Activated naive CD8-positive, alpha-beta T cell treated with anti-CD3 and anti-CD28 coated beads, Interleukin-2, amount 50 U/mL, for 24 hours (primary cell): ENCODE measurements at regions not wholly inside any gene's neighbourhood (a gene's known extent, or its start where the extent isn't known, plus 50 kb on each side); places are given as distances from the start of the nearest gene placed in this dataset.

Experiments used
- ATAC-seq: fragments of 150-1000 bp; cut with Tn5 transposase; one replicate; pipeline ENCODE4 v1.10.0; 2021
- DNase-seq: peaks from one replicate; pipeline ENCODE4 v3.0.0; 2021
- H3K27ac Mint-ChIP-seq: one replicate; pipeline ENCODE4 v1.8.0; 2021; ENCODE audit warnings: mild to moderate bottlenecking, mixed read lengths
- H3K27me3 Mint-ChIP-seq: one replicate; pipeline ENCODE4 v1.8.0; 2021; ENCODE audit warnings: mixed read lengths
- H3K36me3 Mint-ChIP-seq: one replicate; pipeline ENCODE4 v1.8.0; 2021; ENCODE audit warnings: low read depth, mixed read lengths
- H3K4me1 Mint-ChIP-seq: one replicate; pipeline ENCODE4 v1.8.0; 2021; ENCODE audit warnings: mixed read lengths
- H3K4me3 Mint-ChIP-seq: one replicate; pipeline ENCODE4 v1.8.0; 2021; ENCODE audit warnings: mild to moderate bottlenecking, moderate library complexity, mixed read lengths
- H3K9me3 Mint-ChIP-seq: one replicate; pipeline ENCODE4 v1.8.0; 2021; ENCODE audit warnings: mixed read lengths

DNA sequence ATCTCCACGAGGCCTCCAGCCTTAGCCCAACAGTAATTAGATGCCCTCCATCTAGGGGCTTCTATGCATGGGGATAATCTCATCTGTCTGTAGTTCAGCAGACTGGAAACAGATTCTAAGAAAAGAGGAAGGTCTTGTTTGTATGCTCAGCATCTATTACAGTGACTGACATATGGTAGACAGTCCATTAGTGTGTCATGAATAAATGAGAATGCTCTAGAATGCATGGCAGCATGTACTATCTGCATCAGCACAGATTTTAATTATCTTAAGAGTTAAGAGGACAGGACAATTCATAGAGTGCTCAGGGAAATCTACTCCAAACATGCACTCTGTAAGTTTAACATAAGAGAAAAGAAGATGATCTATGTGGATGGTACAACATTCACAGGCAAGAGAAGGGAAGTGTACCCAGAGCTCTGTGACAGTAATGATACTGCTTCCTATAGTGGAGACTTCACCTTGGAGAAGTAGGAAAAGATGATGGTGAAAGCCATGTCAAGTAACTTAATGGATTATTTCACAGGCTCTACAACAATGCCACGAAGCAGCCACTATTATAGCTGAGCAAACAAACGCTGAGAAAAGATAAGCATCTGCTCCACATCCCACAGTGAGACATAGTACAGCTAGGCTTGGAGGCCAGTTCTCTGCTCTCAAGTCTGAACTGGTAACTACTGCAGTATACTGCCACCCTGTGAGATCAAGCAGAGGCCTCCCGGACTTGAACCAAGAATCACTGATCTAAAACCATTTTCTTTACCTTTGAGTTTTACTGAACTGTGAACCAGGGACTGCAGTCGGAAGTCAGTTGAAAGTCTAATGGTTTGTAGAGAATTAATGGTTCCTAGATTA is 309.2 kb upstream of the SPTLC3 start:
- DNase-seq (no peak), ATAC-seq (no peak)
- Mint-ChIP-seq H3K27me3 (no peaks in the 10 kb centered on the region), H3K27ac (no peak overlapping the region), H3K9me3 (no peaks in the 10 kb centered on the region), H3K36me3 (no peaks in the 10 kb centered on the region), H3K4me3 (no peak overlapping the region), H3K4me1 (no peaks in the 10 kb centered on the region)

DNA sequence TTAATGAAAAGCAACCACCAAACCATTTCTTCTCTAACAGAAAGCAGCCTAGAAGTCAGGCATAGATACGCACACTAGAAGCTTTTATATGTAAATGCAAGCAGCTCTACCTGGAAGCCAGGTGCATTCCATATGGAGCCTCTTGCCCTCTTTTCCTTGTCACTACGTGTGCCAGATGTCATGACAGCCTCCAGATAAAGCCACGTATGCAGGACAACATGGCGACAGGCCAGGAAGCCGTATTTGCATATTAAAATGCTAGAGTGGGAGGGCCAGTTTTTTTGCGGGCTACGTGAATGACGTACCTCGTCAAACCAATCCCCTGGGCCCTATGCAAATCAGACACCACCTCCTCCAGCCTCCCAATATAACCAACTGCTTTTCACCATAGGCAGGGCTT is 308.1 kb upstream of the SPTLC3 start:
- Mint-ChIP-seq H3K4me1 (no peaks in the 10 kb centered on the region), H3K36me3 (no peaks in the 10 kb centered on the region), H3K27ac (no peak overlapping the region), H3K27me3 (no peaks in the 10 kb centered on the region), H3K4me3 (no peak overlapping the region), H3K9me3 (no peaks in the 10 kb centered on the region)
- ATAC-seq (no peak), DNase-seq (no peak)

DNA sequence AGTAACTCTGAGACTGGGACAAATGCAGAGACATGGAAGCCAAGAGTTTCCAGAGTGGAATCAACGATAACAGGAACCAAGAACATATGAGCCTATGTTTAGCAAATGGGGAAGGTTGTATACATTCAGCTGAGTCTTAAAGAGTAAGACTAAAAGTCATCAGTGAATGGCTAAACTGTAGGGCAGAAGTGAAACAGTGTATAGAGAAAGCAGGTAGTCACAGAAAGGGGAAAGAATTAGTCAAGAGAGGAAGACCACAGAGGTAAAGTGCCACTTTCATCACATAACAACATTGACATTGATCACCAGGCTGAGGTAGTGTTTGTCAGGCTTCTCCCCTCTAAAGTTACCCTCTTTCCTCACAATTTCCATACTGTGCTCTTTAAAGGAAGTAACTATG is 306.5 kb upstream of the SPTLC3 start:
- ATAC-seq: no peak
- H3K4me3 Mint-ChIP-seq: no peak overlapping the region
- no peak overlapping the region for H3K27ac Mint-ChIP-seq

DNA sequence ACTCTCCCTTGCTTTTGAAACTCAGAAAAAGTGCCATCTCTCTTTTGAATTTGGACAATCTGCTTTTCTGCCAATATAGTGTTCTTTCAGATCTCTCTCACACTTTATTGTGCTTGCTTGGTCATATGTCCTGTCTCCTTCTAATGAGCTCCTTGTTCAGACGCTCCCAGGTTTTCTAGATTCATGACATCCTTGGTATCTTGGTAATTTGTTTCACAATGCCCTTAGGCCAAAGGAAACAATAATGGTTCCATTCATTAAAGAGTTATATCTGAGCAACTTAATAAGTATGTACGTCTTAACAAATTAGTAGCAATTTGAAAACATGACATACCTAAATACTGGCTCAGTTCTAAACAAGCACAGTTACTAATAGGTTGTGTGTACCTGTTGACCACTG is 293.4 kb upstream of the SPTLC3 start:
- Mint-ChIP-seq H3K36me3 (no peaks in the 10 kb centered on the region), H3K4me3 (no peak overlapping the region), H3K9me3 (peaks cover 7% of the 10 kb centered on the region), H3K27me3 (no peaks in the 10 kb centered on the region), H3K27ac (no peak overlapping the region), H3K4me1 (no peaks in the 10 kb centered on the region)
- ATAC-seq (no peak), DNase-seq (no peak)

More for the DNA sequence above, 306.5 kb upstream of the SPTLC3 start:
- Mint-ChIP-seq H3K4me1 (no peaks in the 10 kb centered on the region), H3K36me3 (no peaks in the 10 kb centered on the region), H3K27me3 (no peaks in the 10 kb centered on the region), H3K9me3 (no peaks in the 10 kb centered on the region)
- no peak for DNase-seq

DNA sequence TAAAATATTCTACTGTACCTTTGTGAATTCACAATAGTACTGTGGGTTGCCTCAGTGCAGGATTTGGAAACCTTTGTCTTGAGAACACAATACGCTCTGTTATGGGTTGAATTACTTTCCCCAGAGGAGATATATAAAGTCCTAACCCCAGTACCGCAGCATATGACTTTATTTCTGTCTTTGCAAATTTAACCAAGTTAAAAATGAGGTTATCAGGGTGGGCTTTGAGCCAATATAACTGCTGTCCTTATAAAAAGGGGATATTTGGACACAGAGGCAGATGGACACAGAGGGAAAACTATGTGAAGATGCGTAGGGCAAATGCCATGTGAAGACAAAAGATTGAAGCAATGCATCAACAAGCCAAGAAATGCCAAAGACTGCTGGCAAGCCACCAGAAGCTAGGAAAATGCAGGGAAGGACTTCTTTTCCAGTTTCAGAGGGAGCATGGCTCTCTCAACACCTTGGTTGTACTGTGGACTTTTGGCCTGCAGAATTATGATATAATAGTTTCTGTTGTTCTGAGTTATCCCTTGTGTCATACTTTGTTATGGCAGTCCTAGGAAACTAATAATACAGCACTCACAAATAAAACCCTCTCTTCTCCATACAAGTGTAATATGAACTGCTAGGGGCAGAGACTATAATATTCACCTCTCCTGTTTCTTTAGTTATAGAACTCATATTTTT is 292.6 kb upstream of the SPTLC3 start:
- Mint-ChIP-seq H3K36me3 (no peaks in the 10 kb centered on the region), H3K4me1 (no peaks in the 10 kb centered on the region), H3K4me3 (no peak overlapping the region), H3K27ac (no peak overlapping the region), H3K9me3 (peaks cover 7% of the 10 kb centered on the region), H3K27me3 (no peaks in the 10 kb centered on the region)
- ATAC-seq (no peak), DNase-seq (no peak)

DNA sequence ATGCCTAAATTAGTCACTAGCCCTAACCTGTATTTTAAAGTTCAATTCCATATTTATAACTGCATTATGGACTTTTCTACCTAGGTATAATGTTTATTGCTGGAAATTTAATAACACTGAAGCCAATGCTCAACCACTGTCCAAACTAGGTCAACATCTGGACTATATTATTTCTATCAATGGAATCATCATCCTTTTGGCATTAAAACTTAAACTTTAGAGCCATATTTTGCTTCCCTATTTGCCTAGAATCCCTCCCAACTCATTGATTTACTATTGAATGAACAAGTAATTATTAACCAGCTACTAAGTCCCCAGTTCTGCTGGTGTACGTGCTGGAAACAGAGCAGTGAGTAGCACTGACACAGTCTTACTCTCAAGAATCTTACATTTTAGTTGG is 291.7 kb upstream of the SPTLC3 start:
- Mint-ChIP-seq H3K27me3 (no peaks in the 10 kb centered on the region), H3K4me1 (no peaks in the 10 kb centered on the region), H3K4me3 (no peak overlapping the region), H3K36me3 (no peaks in the 10 kb centered on the region), H3K9me3 (peaks cover 7% of the 10 kb centered on the region), H3K27ac (no peak overlapping the region)
- ATAC-seq: no peak
- DNase-seq: no peak

DNA sequence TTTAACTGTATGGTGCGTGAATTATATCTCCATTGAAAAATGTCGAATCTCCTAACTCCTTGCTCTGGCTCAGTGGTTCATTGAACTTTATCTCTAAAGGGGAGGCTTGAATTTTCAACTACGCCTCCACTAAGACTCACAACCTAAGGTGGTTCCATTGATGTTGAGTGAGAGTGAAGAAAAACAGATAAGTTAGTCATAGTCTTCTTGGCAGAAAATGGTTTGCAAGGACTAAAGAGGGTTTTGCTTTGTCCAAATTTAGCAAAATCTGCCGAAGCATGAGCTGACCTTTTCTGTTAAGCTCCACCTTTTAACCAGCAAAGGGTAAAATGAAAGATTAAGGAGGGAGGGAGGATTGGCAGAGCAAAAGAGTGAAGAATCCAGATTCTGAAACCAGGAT is 290.2 kb upstream of the SPTLC3 start:
- H3K9me3 Mint-ChIP-seq: peaks cover 7% of the 10 kb centered on the region
- H3K27ac Mint-ChIP-seq: no peak overlapping the region
- H3K4me1 Mint-ChIP-seq: no peaks in the 10 kb centered on the region
- no peak for DNase-seq
- H3K36me3 Mint-ChIP-seq: no peaks in the 10 kb centered on the region
- H3K4me3 Mint-ChIP-seq: no peak overlapping the region
- no peaks in the 10 kb centered on the region for H3K27me3 Mint-ChIP-seq
- ATAC-seq: no peak

DNA sequence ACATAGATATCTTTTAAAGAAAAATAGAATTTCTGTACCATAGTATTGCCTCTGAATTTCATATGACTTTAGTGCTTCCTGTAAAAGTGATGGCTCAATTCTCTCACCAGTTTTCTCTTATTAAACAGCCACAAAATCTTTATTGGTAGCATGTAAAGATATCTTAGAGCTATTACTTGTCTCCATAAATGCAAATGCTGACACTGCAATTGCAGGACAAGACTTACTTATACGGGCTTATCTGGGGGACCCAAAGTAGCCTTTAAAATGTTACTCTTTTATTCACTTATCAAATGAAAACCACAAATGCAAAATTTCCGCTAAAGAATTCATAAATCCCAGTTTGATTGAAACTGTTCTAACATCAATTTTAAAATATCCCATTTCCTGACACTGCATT is 287.1 kb upstream of the SPTLC3 start:
- ATAC-seq: no peak
- no peak overlapping the region for H3K27ac Mint-ChIP-seq
- H3K9me3 Mint-ChIP-seq: peaks cover 4% of the 10 kb centered on the region
- no peak for DNase-seq
- no peak overlapping the region for H3K4me3 Mint-ChIP-seq
- H3K4me1 Mint-ChIP-seq: no peaks in the 10 kb centered on the region
- no peaks in the 10 kb centered on the region for H3K27me3 Mint-ChIP-seq
- H3K36me3 Mint-ChIP-seq: no peaks in the 10 kb centered on the region

DNA sequence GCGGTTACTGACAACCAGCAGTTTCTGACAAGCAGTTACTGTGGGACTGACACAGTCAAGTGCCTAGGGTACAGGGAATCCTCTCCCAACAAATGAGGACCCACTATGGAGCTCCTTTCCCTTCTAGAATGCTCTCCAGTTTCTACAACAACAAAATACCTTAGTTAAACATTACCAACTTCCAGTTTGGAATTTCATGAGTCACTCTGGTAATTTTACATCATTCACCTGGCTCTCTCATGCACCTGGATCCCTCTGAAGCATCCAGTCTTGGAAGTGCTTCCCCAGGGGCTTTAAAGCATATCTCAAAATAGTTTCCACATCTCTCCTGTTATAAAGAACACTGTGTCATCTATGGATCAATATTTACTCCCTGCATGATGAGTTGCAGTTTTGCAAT is 286.7 kb upstream of the SPTLC3 start:
- peaks cover 4% of the 10 kb centered on the region for H3K9me3 Mint-ChIP-seq
- H3K4me3 Mint-ChIP-seq: no peak overlapping the region
- ATAC-seq (no peak), DNase-seq (no peak)
- no peak overlapping the region for H3K27ac Mint-ChIP-seq
- H3K27me3 Mint-ChIP-seq: no peaks in the 10 kb centered on the region
- H3K36me3 Mint-ChIP-seq: no peaks in the 10 kb centered on the region
- H3K4me1 Mint-ChIP-seq: no peaks in the 10 kb centered on the region

DNA sequence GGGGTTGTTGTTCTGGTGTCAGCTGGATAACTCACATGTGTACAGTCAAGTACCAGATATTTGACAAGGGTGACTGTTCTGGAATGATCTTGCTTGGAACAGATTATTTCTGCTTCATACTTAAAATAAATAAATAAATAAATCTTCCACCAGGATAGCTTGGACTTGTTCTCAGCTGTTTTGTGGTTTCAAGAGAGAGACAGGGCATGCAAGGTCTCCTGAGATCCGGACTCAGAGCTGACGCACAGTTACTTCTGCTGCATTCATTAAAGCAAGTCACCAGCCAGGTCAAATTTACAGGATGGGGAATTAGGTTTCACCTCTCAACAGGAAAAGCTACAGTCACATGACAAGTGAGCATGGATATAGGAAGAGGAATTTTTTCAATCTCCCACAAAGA is 285.0 kb upstream of the SPTLC3 start:
- Mint-ChIP-seq H3K9me3 (peaks cover 4% of the 10 kb centered on the region), H3K27ac (no peak overlapping the region), H3K36me3 (no peaks in the 10 kb centered on the region), H3K4me3 (no peak overlapping the region), H3K27me3 (no peaks in the 10 kb centered on the region), H3K4me1 (no peaks in the 10 kb centered on the region)
- ATAC-seq: no peak
- DNase-seq: no peak

DNA sequence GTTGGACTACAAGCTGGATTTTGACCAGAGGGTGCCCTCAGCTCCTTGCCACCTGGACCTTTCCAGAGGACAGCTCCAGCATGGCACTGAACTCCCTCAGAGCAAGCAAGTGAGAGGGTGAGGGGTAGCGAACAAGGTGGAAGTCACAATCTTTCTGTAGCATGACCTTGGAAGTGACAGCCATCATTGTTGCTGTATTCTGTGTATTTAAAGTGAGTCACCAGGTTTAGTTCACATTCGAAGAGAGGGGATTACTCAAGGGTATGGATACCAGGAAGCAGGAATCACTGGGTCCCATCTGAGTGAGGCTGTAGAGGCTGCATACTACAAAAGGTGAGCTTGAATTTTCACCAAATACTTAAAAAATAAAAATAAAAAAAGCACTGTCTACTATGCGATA is 280.0 kb upstream of the SPTLC3 start:
- no peak for DNase-seq
- Mint-ChIP-seq H3K4me1 (no peaks in the 10 kb centered on the region), H3K9me3 (no peaks in the 10 kb centered on the region), H3K27me3 (no peaks in the 10 kb centered on the region), H3K36me3 (no peaks in the 10 kb centered on the region), H3K4me3 (no peak overlapping the region), H3K27ac (no peak overlapping the region)
- ATAC-seq: no peak

DNA sequence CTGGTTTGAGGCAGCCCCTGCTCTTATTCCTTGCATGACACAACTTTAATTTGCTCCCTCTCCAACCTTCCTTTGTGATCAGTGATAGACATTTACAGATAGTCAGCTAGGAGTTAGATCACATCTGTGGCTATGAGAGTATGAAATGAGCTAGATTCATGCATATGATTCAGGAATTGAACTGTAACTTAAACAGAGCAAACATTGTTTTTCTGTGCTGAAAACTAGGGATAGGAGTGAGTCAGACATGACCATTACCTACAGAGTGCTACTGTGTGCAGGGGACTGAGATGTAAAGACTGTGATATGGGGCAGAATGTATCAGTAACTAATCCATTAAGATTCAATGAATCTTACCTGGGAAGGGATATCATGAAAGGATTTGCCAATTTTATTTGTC is 279.4 kb upstream of the SPTLC3 start:
- ATAC-seq: no peak
- DNase-seq: no peak
- no peaks in the 10 kb centered on the region for H3K9me3 Mint-ChIP-seq
- H3K4me1 Mint-ChIP-seq: no peaks in the 10 kb centered on the region
- H3K4me3 Mint-ChIP-seq: no peak overlapping the region
- no peak overlapping the region for H3K27ac Mint-ChIP-seq
- H3K27me3 Mint-ChIP-seq: no peaks in the 10 kb centered on the region
- H3K36me3 Mint-ChIP-seq: no peaks in the 10 kb centered on the region

DNA sequence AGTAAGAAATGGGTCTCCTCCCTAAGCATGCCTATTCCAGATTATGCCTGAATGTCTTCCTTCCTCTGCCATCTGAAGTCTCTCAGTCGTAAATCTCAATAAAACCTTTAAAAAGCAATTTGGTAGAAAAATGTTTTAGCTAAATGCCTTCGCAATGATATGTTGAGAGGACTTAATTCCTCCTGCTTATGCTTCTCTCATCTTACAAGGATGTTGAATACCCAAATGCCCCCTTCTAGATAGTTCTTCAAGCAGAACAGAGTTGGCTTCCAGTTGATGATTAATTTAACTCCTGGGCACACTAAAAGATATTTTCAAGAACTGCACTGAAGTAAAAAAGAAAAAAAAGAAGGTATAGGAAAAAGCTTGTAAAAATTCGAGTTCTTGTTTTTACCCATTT is 275.0 kb upstream of the SPTLC3 start:
- Mint-ChIP-seq H3K9me3 (peaks cover 6% of the 10 kb centered on the region), H3K36me3 (no peaks in the 10 kb centered on the region), H3K27me3 (no peaks in the 10 kb centered on the region), H3K4me1 (no peaks in the 10 kb centered on the region), H3K27ac (no peak overlapping the region), H3K4me3 (no peak overlapping the region)
- DNase-seq: no peak
- no peak for ATAC-seq

DNA sequence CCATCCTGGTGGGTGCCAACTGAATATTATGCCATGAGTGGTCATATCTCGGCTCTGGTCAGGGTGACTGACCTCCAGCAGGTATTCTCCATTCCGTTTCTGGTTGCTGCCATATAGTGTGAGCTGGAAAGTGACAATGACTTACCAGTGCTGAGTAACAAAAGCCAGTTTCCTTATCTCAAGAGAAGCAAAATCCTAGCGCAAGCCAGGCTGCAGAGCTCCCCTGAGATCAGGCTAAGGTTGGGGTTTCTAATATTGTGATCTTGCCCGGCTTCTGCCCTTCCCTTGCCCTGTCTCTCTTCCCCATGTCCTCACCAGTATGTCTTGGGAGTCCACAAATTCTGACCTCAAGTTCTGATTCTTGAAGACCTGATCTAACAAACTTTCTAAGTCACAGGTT is 271.3 kb upstream of the SPTLC3 start:
- Mint-ChIP-seq H3K4me1 (no peaks in the 10 kb centered on the region), H3K27me3 (no peaks in the 10 kb centered on the region), H3K9me3 (peaks cover 6% of the 10 kb centered on the region), H3K36me3 (no peaks in the 10 kb centered on the region), H3K4me3 (no peak overlapping the region), H3K27ac (no peak overlapping the region)
- DNase-seq (no peak), ATAC-seq (no peak)

DNA sequence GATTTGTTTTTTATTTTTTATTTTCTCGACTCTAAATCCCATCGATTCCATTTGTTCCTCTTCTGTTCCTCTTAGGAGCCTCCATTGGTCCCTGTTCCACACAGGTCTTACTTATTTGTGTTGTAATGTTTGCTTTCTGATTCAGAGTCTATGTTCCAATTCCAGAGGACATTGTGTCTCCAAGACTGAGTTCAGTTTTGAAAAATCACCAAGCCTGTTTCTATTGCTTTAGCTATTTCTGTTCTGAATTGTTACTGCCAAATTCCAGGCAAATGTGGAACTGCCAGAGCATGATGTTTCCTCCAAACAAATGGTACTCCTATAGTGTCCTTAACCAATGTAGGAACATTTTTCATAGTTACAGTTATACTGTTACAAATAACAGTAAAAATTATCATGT is 270.9 kb upstream of the SPTLC3 start:
- peaks cover 6% of the 10 kb centered on the region for H3K9me3 Mint-ChIP-seq
- H3K27ac Mint-ChIP-seq: no peak overlapping the region
- H3K4me1 Mint-ChIP-seq: no peaks in the 10 kb centered on the region
- H3K27me3 Mint-ChIP-seq: no peaks in the 10 kb centered on the region
- ATAC-seq (no peak), DNase-seq (no peak)
- H3K36me3 Mint-ChIP-seq: no peaks in the 10 kb centered on the region
- no peak overlapping the region for H3K4me3 Mint-ChIP-seq
